ENCODE measurements at regions not wholly inside any gene's neighbourhood (a gene's known extent, or its start where the extent isn't known, plus 50 kb on each side); places are given as distances from the start of the nearest gene placed in this dataset.

GRCh38 chr16:52002026-52002425 lies 544.9 kb downstream of the TOX3 start:
- no peak for DNase-seq
- peaks cover 11% of the 10 kb centered on the region for H3K9me3 Mint-ChIP-seq
- no peak overlapping the region for H3K27ac Mint-ChIP-seq
- no peaks in the 10 kb centered on the region for H3K27me3 Mint-ChIP-seq (ENCODE audit: low read depth, poor library complexity)
- H3K4me1 Mint-ChIP-seq: peaks cover 7% of the 10 kb centered on the region
- no peak overlapping the region for H3K4me3 Mint-ChIP-seq
- no peaks in the 10 kb centered on the region for H3K36me3 Mint-ChIP-seq (ENCODE audit: low read depth)
- TF ChIP-seq, protein P1, sequence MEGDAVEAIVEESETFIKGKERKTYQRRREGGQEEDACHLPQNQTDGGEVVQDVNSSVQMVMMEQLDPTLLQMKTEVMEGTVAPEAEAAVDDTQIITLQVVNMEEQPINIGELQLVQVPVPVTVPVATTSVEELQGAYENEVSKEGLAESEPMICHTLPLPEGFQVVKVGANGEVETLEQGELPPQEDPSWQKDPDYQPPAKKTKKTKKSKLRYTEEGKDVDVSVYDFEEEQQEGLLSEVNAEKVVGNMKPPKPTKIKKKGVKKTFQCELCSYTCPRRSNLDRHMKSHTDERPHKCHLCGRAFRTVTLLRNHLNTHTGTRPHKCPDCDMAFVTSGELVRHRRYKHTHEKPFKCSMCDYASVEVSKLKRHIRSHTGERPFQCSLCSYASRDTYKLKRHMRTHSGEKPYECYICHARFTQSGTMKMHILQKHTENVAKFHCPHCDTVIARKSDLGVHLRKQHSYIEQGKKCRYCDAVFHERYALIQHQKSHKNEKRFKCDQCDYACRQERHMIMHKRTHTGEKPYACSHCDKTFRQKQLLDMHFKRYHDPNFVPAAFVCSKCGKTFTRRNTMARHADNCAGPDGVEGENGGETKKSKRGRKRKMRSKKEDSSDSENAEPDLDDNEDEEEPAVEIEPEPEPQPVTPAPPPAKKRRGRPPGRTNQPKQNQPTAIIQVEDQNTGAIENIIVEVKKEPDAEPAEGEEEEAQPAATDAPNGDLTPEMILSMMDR (IDR thresholded peaks at IDR 0.05): no peak

- Mint-ChIP-seq H3K4me1 (peaks cover 7% of the 10 kb centered on the region), H3K27ac (no peak overlapping the region), H3K9me3 (peaks cover 12% of the 10 kb centered on the region), H3K27me3 (ENCODE audit: low read depth, poor library complexity) (no peaks in the 10 kb centered on the region), H3K36me3 (ENCODE audit: low read depth) (no peaks in the 10 kb centered on the region), H3K4me3 (no peak overlapping the region)
- no peak for DNase-seq
- TF ChIP-seq, protein P1 (IDR thresholded peaks at IDR 0.05): no peak
These were observed 550.4 kb downstream of the TOX3 start for GRCh38 chr16:51996516-51996915.

DNA sequence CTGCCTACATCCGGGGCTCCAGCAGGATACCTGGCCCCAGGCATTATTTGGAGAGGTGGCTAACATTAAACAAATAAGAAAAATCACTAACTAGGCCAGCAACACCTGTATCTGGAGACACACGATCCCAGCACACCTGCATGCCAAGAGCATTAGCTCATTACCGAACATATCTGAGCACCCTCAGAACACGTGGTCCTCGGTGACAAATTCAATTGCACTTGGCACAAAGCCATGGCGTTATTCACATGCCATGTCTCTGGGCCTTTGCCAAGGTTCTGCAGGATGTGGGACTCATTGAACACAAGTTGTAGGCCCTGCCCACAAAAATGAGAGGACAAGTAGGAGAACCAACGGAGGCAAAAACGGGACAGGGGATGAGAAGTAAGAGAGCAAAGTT lies 552.3 kb downstream of the TOX3 start:
- H3K4me3 Mint-ChIP-seq: no peak overlapping the region
- DNase-seq: no peak
- H3K36me3 Mint-ChIP-seq (ENCODE audit: low read depth): no peaks in the 10 kb centered on the region
- H3K4me1 Mint-ChIP-seq: peaks cover 9% of the 10 kb centered on the region
- TF ChIP-seq, protein P1 (IDR thresholded peaks at IDR 0.05): no peak
- H3K27ac Mint-ChIP-seq: no peak overlapping the region
- H3K27me3 Mint-ChIP-seq (ENCODE audit: low read depth, poor library complexity): no peaks in the 10 kb centered on the region
- H3K9me3 Mint-ChIP-seq: peaks cover 12% of the 10 kb centered on the region

DNA sequence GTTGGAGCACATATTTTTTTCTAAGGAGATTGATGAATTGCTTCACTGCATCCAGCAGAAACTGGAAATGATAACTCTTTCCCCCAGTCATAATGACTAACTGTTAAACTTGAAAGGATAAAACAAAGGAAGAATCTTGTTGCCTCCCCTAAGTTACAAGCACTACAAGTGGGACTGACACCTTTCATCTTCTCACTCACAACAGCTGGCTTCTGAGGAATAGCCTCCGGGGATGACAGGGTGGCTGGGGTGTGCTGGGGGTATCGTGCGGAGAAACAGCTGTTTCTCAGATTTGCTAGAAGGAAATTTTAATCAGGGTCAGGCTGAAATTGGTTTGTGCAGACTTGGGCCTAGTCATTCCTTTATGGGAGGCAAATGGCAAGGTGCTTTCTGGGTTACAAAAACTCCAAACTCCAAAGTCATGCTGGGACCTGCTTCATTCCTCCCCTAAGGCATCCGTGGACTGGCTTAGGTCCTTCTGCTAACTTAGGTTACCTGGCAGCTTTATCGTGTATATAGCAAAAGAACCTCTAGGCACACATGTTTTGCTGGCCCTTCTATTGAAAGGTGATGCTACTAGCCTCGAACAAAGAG lies 557.2 kb downstream of the TOX3 start:
- Mint-ChIP-seq H3K27me3 (ENCODE audit: low read depth, poor library complexity) (no peaks in the 10 kb centered on the region), H3K4me3 (no peak overlapping the region), H3K36me3 (ENCODE audit: low read depth) (peaks cover 4% of the 10 kb centered on the region), H3K9me3 (peaks cover 10% of the 10 kb centered on the region), H3K4me1 (peaks cover 13% of the 10 kb centered on the region), H3K27ac (no peak overlapping the region)
- TF ChIP-seq, protein P1 (IDR thresholded peaks at IDR 0.05): no peak
- DNase-seq: no peak

- no peak overlapping the region for H3K27ac Mint-ChIP-seq
- no peak for DNase-seq
- H3K27me3 Mint-ChIP-seq (ENCODE audit: low read depth, poor library complexity): no peaks in the 10 kb centered on the region
- H3K4me3 Mint-ChIP-seq: no peak overlapping the region
- H3K36me3 Mint-ChIP-seq (ENCODE audit: low read depth): peaks cover 4% of the 10 kb centered on the region
- TF ChIP-seq, protein P1 (IDR thresholded peaks at IDR 0.05): no peak
- peaks cover 19% of the 10 kb centered on the region for H3K4me1 Mint-ChIP-seq
- H3K9me3 Mint-ChIP-seq: peaks cover 10% of the 10 kb centered on the region
These were observed 558.0 kb downstream of the TOX3 start for GRCh38 chr16:51988977-51989376.

DNA sequence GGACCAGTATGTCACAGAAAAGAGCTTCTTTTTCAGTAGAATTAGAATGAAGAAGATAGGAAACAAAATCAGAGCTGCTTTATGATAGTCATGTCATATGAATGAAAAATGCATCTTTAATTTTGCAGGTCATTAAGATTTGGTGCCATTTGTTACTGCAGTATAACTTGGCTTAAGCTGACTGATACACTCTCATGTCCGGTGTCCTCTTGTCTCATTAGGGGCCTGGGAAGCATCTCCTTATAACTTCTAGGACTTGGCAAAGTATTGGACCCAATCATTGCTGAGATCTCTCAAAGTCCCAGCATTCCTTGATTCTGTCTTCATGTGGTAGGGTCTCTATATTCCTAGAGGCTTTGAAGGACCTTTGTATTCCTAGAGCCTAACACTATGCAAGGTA lies 559.4 kb downstream of the TOX3 start:
- DNase-seq: no peak
- H3K27ac Mint-ChIP-seq: no peak overlapping the region
- peaks cover 4% of the 10 kb centered on the region for H3K36me3 Mint-ChIP-seq (ENCODE audit: low read depth)
- no peak overlapping the region for H3K4me3 Mint-ChIP-seq
- TF ChIP-seq, protein P1 (IDR thresholded peaks at IDR 0.05): no peak
- no peaks in the 10 kb centered on the region for H3K27me3 Mint-ChIP-seq (ENCODE audit: low read depth, poor library complexity)
- H3K9me3 Mint-ChIP-seq: peaks cover 10% of the 10 kb centered on the region
- peaks cover 24% of the 10 kb centered on the region for H3K4me1 Mint-ChIP-seq
